ENCODE measurements at regions not wholly inside any gene's neighbourhood (a gene's known extent, or its start where the extent isn't known, plus 50 kb on each side); places are given as distances from the start of the nearest gene placed in this dataset.
A peak's percentile ranks its signal among the peaks of the same experiment; 100 is the strongest.
"Not testable (repeated sequence)": the region's sequence is repeated elsewhere in the genome, so short reads cannot be mapped to it uniquely, and the experiment has no call there.

DNA sequence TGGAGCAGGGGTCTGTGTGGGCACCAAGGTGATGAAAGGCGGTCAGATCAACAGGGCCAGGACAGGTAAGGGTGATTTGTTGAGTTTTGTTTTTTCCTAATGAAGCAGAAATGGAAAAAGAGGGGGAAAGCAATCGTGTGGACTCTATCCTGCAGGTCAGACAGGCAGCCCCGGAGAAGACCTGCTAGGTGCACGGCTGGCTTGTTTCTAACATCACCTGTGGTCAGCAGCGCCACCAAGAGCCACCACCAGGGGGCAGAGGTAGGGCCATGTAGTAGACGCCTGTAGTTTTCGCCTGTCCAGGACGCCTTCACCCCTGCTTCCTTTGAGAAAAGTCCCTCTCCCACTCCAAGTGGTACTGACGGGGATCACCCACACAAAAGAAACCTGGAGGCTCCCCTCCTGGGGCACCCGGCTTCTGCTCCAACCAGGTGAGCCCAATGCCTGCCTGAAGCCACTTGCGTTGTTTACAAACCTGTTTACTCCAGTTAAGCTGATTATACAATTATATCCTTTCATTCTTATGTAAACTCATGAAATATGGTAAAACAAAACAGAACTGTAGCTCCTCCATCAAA, 54.2 kb upstream of the SEC14L1 start:
- DNase-seq (ENCODE audit: low spot score), result peak; percentile 81

DNA sequence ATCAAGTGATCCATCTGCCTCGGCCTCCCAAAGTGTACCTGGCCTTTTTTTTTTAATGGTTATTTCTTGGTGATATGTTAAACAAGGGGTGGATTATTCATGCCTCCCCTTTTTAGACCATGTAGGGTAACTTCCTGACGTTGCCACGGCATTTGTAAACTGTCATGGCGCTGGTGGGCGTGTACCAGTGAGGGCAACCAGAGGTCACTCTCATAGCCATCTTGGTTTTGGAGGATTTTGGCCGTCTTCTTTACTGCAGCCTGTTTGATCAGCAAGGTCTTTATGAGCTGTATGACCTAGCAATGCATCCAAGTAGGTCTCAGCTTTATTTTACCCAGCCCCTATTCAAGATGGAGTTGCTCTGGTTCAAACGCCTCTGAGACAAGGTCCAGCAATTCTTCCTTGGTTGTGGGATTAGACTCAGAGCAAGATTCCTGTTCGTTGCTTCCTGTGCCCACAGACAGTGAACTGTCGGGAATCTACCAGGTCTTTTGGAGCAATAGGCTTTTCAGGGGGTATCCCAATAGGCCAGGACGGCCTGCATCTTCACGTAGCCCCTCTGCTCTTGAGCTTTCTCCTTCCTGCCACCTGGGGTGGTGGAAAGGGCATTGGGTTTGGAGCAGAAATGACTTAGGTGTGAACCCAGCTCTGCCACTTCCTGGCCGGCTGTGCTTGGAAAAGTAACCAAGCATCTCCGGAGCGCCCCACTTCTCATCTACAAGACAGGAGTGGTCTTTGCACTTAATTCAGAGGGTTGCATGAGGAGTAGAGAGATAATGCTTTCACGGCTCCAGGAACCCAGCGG, 52.9 kb upstream of the SEC14L1 start:
- no peak for DNase-seq (ENCODE audit: low spot score)

DNA sequence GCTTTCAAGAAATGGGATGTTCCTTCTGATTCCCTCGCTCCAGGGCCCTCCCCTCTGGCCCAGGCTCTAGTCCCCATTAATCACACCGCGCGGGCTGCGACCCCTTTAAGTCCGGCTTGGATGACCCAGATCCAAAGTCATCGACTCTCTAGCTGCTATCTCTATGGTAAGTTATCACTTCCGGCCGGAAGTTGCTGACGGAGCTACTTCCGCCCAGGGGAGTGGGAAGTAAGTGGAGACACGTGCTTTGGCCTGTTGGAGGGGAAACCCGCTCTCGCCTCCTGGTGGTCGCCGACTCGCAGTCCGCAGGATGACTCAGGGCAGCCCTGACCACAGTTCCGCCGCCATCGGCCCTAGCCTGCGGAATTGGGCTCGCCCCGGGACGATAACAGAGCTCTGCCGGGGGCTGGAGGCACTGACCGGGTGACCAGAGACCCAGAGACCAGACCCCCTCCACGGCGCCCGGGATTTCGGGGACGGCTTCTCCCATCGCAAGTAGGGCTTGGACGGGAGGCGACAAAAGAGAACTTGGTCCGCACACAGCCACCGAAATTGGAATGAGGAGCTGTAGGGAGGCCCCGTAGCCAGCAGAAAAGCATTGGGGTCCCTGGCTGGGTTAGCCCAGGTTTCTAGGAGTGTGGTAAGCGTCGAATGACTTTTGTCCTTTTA, 52.2 kb upstream of the SEC14L1 start:
- peak; percentile 96 for DNase-seq (ENCODE audit: low spot score)

DNA sequence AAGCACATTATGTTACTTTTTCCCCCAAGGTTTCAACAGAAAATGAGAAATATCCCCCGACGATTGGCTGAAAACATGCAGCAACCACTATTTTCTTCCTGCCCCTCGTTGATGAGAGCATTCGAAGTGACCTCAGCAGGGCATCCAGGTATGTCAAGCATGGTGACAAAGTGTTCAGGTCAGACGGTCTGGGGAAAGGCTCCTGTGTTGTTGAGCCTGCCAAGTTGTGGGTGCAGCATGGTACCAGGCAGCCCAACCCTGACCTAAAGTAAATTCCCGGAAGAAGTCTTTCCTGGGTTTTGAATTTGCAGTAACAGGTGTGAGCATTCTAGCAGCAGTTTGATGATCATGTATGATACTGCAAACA, 51.7 kb upstream of the SEC14L1 start:
- DNase-seq (ENCODE audit: low spot score), result no peak

GRCh38 chr17:77089949-77090348, 50.8 kb upstream of the SEC14L1 start:
- not testable (repeated sequence) for DNase-seq (ENCODE audit: low spot score)

DNA sequence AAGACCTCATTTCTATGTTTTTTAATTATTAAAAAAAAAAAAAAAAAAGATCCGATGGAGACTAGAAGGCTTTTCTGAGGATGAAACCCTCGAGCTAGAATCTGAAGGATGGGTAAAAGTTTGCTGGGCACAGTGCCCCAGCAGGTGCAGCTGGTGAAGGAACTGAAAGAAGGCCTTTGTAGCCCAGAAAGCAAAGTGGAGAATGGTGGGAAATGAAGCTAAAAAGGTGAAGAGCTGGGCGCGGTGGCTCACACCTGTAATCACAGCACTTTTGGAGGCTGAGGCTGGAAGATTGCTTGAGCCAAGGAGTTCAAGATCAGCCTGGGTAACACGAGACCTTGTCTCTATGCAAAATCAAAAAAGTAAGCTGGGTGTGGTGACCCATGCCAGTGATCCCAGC, 50.3 kb upstream of the SEC14L1 start:
- no peak for DNase-seq (ENCODE audit: low spot score)

Data from Ammon's horn (tissue), 1 donor.